Keratinocyte (primary cell): ENCODE measurements at regions not wholly inside any gene's neighbourhood (a gene's known extent, or its start where the extent isn't known, plus 50 kb on each side); places are given as distances from the start of the nearest gene placed in this dataset.

Experiments
- DNase-seq: peaks from one replicate; pipeline ENCODE4 v3.0.0-alpha.2; 2011; ENCODE audit warnings: low read depth, missing footprints, low spot score
- FAIRE-seq: peaks from 2 replicates; lab custom pipeline; 2011; peaks lifted over from hg19 to GRCh38; lab: Jason Lieb, UNC
- H2AFZ ChIP-seq: 2 replicates; pipeline ENCODE4 v1.6.0; 2012; ENCODE audit warnings: low read length, control low read depth, inconsistent platforms; ENCODE audit not compliant: control insufficient read depth
- H3K27ac ChIP-seq: 2 replicates; pipeline ENCODE4 v1.5.1; 2011; ENCODE audit warnings: low read length; ENCODE audit not compliant: control insufficient read depth, insufficient read depth
- H3K27me3 ChIP-seq: 3 replicates; pipeline ENCODE4 v1.6.0; 2011; ENCODE audit warnings: low read length; ENCODE audit not compliant: control insufficient read depth, insufficient read depth; ENCODE audit errors: extremely low read depth
- H3K36me3 ChIP-seq, 2 experiments: 2 replicates in 1 of 2; 3 replicates in 1 of 2; pipeline ENCODE4 v1.5.1; 2011; ENCODE audit warnings: low read length in 2 of 2, mild to moderate bottlenecking in 1 of 2; ENCODE audit not compliant: control insufficient read depth in 2 of 2, insufficient read depth in 2 of 2; ENCODE audit errors: extremely low read depth in 1 of 2
- H3K4me1 ChIP-seq: 3 replicates; pipeline ENCODE4 v1.5.1; 2011; ENCODE audit warnings: low read length; ENCODE audit not compliant: control insufficient read depth, insufficient read depth; ENCODE audit errors: extremely low read depth
- H3K4me2 ChIP-seq: 3 replicates; pipeline ENCODE4 v1.6.0; 2011; ENCODE audit warnings: low read depth, low read length; ENCODE audit not compliant: control insufficient read depth, insufficient read depth; ENCODE audit errors: extremely low read depth
- H3K4me3 ChIP-seq, 3 experiments: fragments of 200-600 bp in 1 of 3; sonication (generic) in 1 of 3; 2 replicates in 2 of 3; 3 replicates in 1 of 3; pipeline ENCODE4 v1.5.1; 2011 to 2016; ENCODE audit warnings: low read length in 3 of 3, mild to moderate bottlenecking in 3 of 3, control low read depth in 2 of 3, inconsistent platforms in 1 of 3, low read depth in 1 of 3, mixed read lengths in 1 of 3, mixed run types in 1 of 3, moderate library complexity in 1 of 3; ENCODE audit not compliant: control insufficient read depth in 2 of 3, insufficient read depth in 2 of 3; ENCODE audit errors: extremely low read depth in 1 of 3
- H3K79me2 ChIP-seq: 2 replicates; pipeline ENCODE4 v1.6.0; 2012; ENCODE audit warnings: low read length; ENCODE audit not compliant: control insufficient read depth, insufficient read depth
- H3K9ac ChIP-seq: 3 replicates; pipeline ENCODE4 v1.6.0; 2011; ENCODE audit warnings: low read length; ENCODE audit not compliant: control insufficient read depth, insufficient read depth; ENCODE audit errors: extremely low read depth
- H3K9me1 ChIP-seq: 3 replicates; pipeline ENCODE4 v1.6.0; 2011; ENCODE audit warnings: low read length; ENCODE audit not compliant: control insufficient read depth, insufficient read depth; ENCODE audit errors: extremely low read depth
- H3K9me3 ChIP-seq: 2 replicates; pipeline ENCODE4 v1.5.1; 2012; ENCODE audit warnings: low read depth, low read length; ENCODE audit not compliant: control insufficient read depth
- H4K20me1 ChIP-seq: 3 replicates; pipeline ENCODE4 v1.6.0; 2011; ENCODE audit warnings: low read length; ENCODE audit not compliant: control insufficient read depth, insufficient read depth; ENCODE audit errors: extremely low read depth
- EZH2 ChIP-seq: IDR thresholded peaks from one replicate; pipeline ENCODE4 v1.6.1; 2012; ENCODE audit warnings: inconsistent platforms, mild to moderate bottlenecking, low read length, moderate library complexity
- dilution Hi-C: fragments of 300-500 bp; cut with MboI; formaldehyde crosslinking; loops from one replicate; pipeline ENCODE4 v1.7.0; 2020; ENCODE audit warnings: low sequenced_read_pairs; ENCODE audit not compliant: extremely low pct_ligation_motif_present
- TF ChIP-seq, protein P1 (sequence below), 3 experiments: IDR thresholded peaks in 1 of 3; conservative IDR thresholded peaks in 1 of 3; optimal IDR thresholded peaks in 1 of 3; 2 replicates in 2 of 3; 3 replicates in 1 of 3; pipeline versions ENCODE3 to v1.5.1; 2011; ENCODE audit warnings: low read length in 3 of 3, mild to moderate bottlenecking in 3 of 3, moderate library complexity in 2 of 3, control low read depth in 1 of 3, inconsistent platforms in 1 of 3; ENCODE audit not compliant: insufficient read depth in 2 of 3; ENCODE audit errors: extremely low read depth in 1 of 3

DNA sequence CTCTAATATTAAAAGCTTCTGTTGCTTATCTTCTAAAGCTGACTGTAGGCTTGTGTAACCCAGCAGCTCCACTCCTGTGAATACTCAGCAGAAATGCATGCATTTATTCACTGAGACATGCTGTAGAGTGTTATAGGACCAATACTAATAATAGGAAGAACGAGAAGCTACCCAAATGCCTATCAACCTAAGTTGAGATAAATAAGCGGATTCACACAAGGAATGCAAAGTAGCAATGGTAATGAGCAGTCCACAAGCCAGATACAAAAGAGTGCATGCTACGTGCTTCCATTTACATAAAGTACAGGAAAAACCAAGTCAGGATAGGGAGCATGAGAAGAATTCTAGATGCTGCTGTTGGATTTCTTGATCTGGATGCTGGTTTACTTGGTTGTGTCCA, 155.9 kb downstream of the AASDH start:
- Histone ChIP-seq H3K4me1 (no peaks in the 10 kb centered on the region), H3K27ac (no peak overlapping the region), H3K9me1 (no peaks in the 10 kb centered on the region), H3K79me2 (no peaks in the 10 kb centered on the region), H3K4me3 (no peak overlapping the region), H3K9ac (no peak overlapping the region), H3K27me3 (no peaks in the 10 kb centered on the region), H4K20me1 (no peaks in the 10 kb centered on the region), H3K4me2 (no peak overlapping the region), H2AFZ (no peak overlapping the region), H3K36me3 (no peaks in the 10 kb centered on the region), H3K9me3 (no peaks in the 10 kb centered on the region)
- DNase-seq (no peak), FAIRE-seq (no peak)
- dilution Hi-C loops = no loop called here
- TF ChIP-seq EZH2 = no peak
- TF ChIP-seq, protein P1, sequence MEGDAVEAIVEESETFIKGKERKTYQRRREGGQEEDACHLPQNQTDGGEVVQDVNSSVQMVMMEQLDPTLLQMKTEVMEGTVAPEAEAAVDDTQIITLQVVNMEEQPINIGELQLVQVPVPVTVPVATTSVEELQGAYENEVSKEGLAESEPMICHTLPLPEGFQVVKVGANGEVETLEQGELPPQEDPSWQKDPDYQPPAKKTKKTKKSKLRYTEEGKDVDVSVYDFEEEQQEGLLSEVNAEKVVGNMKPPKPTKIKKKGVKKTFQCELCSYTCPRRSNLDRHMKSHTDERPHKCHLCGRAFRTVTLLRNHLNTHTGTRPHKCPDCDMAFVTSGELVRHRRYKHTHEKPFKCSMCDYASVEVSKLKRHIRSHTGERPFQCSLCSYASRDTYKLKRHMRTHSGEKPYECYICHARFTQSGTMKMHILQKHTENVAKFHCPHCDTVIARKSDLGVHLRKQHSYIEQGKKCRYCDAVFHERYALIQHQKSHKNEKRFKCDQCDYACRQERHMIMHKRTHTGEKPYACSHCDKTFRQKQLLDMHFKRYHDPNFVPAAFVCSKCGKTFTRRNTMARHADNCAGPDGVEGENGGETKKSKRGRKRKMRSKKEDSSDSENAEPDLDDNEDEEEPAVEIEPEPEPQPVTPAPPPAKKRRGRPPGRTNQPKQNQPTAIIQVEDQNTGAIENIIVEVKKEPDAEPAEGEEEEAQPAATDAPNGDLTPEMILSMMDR (optimal IDR thresholded peaks at IDR 0.05 in 1 of 3, IDR thresholded peaks at IDR 0.05 in 1 of 3, conservative IDR thresholded peaks at IDR 0.05 in 1 of 3; ENCODE audit: extremely low read depth in 1 of 3, insufficient read depth in 2 of 3, low read length in 3 of 3) = no peak

DNA sequence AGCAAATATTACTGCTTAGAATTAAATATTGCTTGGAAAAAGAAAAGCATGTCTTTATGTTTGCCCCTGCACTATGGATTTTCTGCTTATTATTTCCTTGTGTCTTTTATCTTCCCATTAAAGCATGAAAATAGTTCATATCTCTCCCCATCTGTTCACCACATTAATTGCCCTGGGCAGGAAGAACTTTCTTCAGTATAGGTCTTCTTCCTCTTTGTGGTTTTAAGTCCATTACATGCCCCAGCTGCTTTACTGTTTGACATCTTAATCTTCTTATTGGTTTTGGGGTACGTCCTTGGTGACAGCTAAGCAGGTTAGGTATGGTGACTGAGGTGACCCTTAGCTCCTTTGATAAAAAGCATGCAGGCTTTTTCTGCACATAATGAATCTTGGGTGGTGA, 157.3 kb downstream of the AASDH start:
- no peaks in the 10 kb centered on the region for H3K79me2 ChIP-seq
- no peaks in the 10 kb centered on the region for H4K20me1 ChIP-seq
- H3K36me3 ChIP-seq = no peaks in the 10 kb centered on the region
- no peak overlapping the region for H3K9ac ChIP-seq
- FAIRE-seq (no peak), DNase-seq (no peak)
- no peak overlapping the region for H3K27ac ChIP-seq
- dilution Hi-C loops = no loop called here
- no peak overlapping the region for H3K4me2 ChIP-seq
- no peaks in the 10 kb centered on the region for H3K9me1 ChIP-seq
- TF ChIP-seq, protein P1 (optimal IDR thresholded peaks at IDR 0.05 in 1 of 3, IDR thresholded peaks at IDR 0.05 in 1 of 3, conservative IDR thresholded peaks at IDR 0.05 in 1 of 3; ENCODE audit: extremely low read depth in 1 of 3, insufficient read depth in 2 of 3, low read length in 3 of 3) = no peak
- no peak for TF ChIP-seq EZH2
- H3K27me3 ChIP-seq = no peaks in the 10 kb centered on the region
- H3K4me1 ChIP-seq = no peaks in the 10 kb centered on the region
- no peak overlapping the region for H3K4me3 ChIP-seq
- H3K9me3 ChIP-seq = no peaks in the 10 kb centered on the region
- no peak overlapping the region for H2AFZ ChIP-seq
